ENCODE measurements at regions not wholly inside any gene's neighbourhood (a gene's known extent, or its start where the extent isn't known, plus 50 kb on each side); places are given as distances from the start of the nearest gene placed in this dataset.
A peak's percentile ranks its signal among the peaks of the same experiment; 100 is the strongest.

DNA sequence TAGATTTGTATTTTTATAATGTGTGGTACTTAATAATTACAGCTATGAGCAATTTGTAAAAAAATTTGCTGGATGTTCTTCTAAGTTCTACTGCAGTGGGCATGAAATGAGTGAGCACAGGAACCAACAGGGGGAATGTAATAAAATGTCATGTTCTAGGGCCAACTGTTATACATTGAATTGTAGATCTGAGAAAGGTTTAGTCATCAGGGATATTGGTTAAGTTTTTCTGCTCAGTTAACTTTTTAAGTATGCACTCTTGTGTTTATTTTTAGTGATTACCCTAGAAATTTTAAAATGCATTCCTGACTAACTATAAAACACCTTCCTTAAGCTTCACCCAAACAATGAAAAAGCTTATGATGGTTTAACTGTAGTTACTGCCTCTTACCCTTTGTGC is 101.8 kb downstream of the CAND1 start:
- TF ChIP-seq, protein P1, sequence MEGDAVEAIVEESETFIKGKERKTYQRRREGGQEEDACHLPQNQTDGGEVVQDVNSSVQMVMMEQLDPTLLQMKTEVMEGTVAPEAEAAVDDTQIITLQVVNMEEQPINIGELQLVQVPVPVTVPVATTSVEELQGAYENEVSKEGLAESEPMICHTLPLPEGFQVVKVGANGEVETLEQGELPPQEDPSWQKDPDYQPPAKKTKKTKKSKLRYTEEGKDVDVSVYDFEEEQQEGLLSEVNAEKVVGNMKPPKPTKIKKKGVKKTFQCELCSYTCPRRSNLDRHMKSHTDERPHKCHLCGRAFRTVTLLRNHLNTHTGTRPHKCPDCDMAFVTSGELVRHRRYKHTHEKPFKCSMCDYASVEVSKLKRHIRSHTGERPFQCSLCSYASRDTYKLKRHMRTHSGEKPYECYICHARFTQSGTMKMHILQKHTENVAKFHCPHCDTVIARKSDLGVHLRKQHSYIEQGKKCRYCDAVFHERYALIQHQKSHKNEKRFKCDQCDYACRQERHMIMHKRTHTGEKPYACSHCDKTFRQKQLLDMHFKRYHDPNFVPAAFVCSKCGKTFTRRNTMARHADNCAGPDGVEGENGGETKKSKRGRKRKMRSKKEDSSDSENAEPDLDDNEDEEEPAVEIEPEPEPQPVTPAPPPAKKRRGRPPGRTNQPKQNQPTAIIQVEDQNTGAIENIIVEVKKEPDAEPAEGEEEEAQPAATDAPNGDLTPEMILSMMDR (IDR thresholded peaks at IDR 0.05) = no peak
- TF ChIP-seq ZFX (IDR thresholded peaks at IDR 0.05; ENCODE audit: borderline replicate concordance) = no peak
- no peak overlapping the region for H3K27ac ChIP-seq

DNA sequence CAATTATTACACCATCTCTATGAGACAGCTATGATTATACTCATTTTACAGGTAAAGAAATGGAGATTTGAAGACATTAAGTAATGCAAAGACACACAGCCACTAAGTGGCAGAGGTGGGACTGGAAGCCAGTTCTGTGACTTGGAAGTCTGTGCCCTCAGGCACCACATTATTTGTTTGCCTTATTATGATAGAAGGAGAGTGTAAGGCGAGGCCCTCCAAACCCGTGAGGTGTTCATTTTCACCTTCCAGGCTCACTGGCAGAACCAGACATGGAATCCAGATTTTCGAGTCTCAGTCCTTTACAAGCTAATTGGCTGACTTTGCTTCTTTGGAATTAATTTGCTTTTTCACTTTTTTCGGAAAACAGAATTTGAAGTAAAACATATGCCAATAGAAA is 107.9 kb downstream of the CAND1 start:
- TF ChIP-seq, protein P1 (IDR thresholded peaks at IDR 0.05) = no peak
- no peak for TF ChIP-seq ZFX (IDR thresholded peaks at IDR 0.05; ENCODE audit: borderline replicate concordance)
- no peak overlapping the region for H3K27ac ChIP-seq

DNA sequence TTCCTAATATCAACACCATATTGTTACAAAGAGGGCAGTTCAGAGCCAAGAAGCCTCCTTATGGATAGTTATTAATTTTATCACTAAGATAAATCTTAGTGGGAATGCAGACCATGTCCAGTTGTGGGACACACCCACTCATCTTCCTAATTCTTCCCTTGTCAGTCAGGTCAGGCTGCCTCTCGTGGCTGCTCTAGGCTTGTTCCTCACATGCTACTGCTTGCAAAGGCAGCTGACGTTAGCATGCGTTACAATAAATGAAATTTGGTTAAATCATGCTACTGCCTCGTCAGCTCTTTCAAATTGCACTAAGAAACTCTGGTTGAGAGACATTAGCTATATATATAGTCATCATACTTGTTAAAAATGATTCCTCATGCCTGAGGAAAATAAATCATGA is 108.4 kb downstream of the CAND1 start:
- no peak for TF ChIP-seq ZFX (IDR thresholded peaks at IDR 0.05; ENCODE audit: borderline replicate concordance)
- TF ChIP-seq, protein P1 (IDR thresholded peaks at IDR 0.05) = no peak
- H3K27ac ChIP-seq = no peak overlapping the region

DNA sequence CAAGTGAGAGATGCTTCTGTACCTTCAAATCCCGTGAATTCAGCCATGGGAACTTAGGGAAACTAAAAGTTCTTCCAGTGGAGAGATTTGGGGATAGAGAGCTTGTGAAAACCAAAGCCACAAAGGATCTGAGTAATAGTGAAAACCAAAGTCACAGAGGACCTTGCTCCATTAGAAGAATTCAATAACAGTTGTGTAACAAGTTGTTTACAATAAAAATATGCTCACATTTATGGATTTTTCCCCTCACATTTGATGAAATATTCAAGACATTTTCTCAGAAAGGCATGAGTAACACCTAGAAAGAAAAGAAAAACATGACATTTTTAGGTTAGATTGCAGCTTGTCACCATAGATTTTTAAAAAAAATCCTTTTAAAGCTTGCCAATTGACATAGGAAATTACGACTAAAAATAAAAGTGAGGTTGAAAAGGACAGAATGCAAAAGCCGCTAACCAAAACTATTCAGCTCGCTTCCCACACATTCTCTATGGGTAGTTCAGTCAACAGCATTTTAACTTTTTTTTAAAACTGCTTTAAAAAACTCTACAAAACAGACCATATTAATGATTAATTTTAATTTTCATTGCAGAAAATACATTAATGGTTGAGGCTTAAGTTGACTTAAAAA is 113.2 kb downstream of the CAND1 start:
- no peak overlapping the region for H3K27ac ChIP-seq
- TF ChIP-seq ZFX (IDR thresholded peaks at IDR 0.05; ENCODE audit: borderline replicate concordance) = no peak
- TF ChIP-seq, protein P1 (IDR thresholded peaks at IDR 0.05) = no peak

DNA sequence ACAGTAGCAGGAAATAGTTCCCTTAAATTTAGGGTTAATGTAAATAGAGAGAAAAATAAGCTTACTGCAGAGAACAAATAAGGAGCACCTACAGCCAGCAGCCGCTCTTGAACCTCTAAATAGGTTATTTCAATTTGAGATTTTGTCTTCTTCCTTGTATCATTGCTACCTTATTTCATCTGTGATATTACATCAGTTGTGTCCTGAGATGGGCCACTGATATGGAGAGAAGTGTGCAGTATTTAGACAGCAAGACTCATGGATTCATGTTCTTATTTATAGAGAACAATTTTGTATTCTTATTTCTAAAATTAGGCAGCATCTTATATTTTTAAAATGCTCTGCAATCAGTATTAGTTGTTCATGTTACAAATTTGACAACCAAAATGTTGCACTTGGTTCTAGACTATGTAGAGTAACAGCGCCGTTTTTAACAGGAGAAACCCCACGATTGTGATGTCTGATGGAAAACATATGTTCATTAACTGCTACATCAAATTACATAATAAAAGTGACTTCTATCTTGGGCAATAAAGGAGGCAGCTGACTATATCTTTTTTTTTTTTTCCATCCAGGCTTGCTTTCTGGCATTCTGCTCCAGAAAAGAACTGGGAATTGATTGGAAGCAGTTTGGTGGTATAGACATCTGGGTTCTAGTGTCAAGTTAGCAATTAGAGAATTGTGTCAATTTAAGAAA is 117.9 kb downstream of the CAND1 start:
- TF ChIP-seq ZFX (IDR thresholded peaks at IDR 0.05; ENCODE audit: borderline replicate concordance) = no peak
- TF ChIP-seq, protein P1 (IDR thresholded peaks at IDR 0.05) = no peak
- no peak overlapping the region for H3K27ac ChIP-seq

DNA sequence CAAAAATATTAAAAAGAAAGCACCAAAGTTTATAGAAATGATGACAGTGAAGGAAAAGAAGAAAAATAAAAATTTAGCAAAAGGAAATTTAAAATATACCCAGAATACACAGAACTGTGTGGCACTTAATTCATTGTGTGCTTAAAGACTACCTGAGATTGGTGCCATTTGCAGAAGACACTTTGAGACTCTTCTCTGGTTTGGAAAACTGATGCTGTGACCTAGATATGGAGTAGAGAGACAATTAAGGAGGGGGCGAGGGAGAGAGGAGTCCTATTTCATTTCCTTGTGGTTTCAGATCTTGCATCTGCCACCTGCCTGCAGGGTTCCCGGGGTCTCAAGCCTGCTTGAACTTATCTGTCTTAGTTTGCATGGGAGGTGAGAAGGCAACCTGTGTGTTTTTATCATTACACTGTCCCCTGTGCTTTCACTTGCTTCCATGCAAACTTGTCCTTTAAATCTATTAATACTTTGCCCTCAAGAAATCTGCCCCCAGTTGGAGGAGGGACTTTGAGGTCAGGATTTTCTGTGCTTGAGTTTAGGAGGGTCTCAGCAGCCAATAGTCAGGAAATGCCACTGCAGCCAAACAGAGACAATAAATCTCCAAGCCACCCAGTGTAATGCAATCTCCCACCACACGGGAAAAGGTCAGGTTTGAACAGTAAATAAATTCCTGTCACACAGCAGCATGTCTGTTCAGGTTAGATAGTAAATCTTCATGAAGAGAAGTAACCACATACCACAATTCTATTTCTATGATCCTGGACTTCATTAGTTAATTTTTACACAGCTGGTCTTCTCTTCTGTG is 119.4 kb downstream of the CAND1 start:
- no peak for TF ChIP-seq ZFX (IDR thresholded peaks at IDR 0.05; ENCODE audit: borderline replicate concordance)
- TF ChIP-seq, protein P1 (IDR thresholded peaks at IDR 0.05) = 0 out of 2 replicates have a peak, but pooled peaks have one; percentile 7
- H3K27ac ChIP-seq = no peak overlapping the region

Measured in 22Rv1 (cell line).